Activated naive CD4-positive, alpha-beta T cell treated with Interleukin-2 at 50 U/mL for 16 hours (primary cell): ENCODE measurements at regions not wholly inside any gene's neighbourhood (a gene's known extent, or its start where the extent isn't known, plus 50 kb on each side); places are given as distances from the start of the nearest gene placed in this dataset.
"Not testable (repeated sequence)": the region's sequence is repeated elsewhere in the genome, so short reads cannot be mapped to it uniquely, and the experiment has no call there.

Experiments used
- DNase-seq: peaks from one replicate; pipeline ENCODE4 v3.0.0-alpha.2; 2020

- no peak for DNase-seq
Measured at GRCh38 chr5:166625210-166625865, 1666.1 kb upstream of the WWC1 start.

GRCh38 chr5:166637295-166637694 is 1654.2 kb upstream of the WWC1 start:
- DNase-seq, result no peak

DNA sequence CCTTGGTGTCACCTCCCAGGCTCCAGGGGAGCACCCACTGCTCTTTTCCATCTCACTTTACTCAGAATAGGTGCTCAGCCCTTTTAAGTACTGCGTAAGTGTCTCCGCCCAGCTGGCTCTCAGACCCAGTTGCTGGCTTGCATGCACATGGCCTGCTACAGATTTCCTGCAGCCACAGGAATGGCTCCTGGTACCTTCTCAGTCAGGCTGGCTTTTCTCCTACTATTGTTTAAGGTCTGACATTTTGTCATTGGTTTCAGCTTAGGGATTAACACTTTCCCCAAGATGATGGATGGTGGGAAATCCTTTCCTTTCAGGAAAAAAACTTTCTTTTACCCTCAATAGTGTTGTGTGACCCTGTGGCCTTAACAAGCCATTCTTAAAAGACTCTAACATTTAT is 1652.3 kb upstream of the WWC1 start:
- no peak for DNase-seq

DNA sequence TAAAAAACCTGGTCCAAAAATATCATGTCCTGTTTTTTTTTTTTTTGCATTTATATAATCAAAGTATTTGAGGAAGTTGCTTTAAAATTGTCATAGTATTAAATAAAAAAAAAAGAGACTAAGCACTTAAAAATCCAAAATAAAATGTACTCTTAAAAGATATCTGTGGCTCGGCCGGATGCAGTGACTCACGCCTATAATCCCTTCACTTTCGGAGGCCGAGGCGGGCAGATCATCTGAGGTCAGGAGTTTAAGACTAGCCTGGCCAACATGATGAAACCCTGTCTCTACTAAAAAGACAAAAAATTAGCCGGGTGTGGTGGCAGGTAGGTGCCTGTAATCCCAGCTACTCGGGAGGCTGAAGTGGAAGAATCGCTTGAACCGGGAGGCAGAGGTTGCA is 1651.3 kb upstream of the WWC1 start:
- not testable (repeated sequence) for DNase-seq

GRCh38 chr5:166648736-166649135 is 1642.7 kb upstream of the WWC1 start:
- DNase-seq, result no peak

- no peak for DNase-seq
Measured at GRCh38 chr5:166649676-166650075, 1641.8 kb upstream of the WWC1 start.

DNA sequence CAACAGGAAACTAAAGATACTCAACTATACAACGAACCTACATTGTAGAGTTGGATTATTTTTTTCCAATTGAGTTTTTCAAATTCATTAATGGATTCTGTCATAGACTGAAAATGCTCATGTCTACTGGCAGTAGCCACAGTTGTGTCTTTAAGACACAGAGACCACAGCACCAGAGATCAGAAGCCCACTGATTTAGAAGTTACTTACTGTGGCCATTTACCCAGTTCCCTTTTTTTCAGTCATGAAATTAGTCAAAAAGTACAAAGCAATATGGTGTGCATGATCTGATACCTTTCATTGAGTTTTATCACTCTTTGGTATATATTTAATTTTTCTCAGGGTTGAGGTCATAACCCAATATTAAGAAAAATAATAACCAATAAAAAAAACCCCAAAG is 1640.2 kb upstream of the WWC1 start:
- DNase-seq, result no peak

- no peak for DNase-seq
Measured at GRCh38 chr5:166671811-166672210, 1619.6 kb upstream of the WWC1 start.

- DNase-seq, result no peak
Measured at GRCh38 chr5:166672431-166672830, 1619.0 kb upstream of the WWC1 start.

DNA sequence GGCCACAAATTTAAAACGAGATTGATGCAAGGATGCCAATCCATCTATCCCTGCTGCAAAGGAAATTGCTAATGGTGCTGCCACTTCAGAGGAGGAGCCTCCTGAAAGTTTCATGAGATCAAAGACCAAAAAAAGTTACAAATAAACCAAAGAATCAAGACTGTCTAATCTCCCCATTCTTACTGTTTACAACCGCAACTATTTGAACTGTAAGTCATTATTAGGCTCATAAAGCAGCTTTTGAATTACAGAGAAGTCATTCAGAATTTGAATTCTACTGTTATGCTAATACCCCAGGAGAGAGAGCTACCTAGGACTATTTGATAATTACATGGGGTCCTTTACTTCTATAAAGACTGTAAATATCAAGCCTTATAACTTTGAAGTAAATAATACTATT is 1613.6 kb upstream of the WWC1 start:
- no peak for DNase-seq

- DNase-seq, result no peak
Measured at GRCh38 chr5:166679331-166679730, 1612.1 kb upstream of the WWC1 start.

- DNase-seq, result no peak
Measured at GRCh38 chr5:166695326-166695725, 1596.1 kb upstream of the WWC1 start.

DNA sequence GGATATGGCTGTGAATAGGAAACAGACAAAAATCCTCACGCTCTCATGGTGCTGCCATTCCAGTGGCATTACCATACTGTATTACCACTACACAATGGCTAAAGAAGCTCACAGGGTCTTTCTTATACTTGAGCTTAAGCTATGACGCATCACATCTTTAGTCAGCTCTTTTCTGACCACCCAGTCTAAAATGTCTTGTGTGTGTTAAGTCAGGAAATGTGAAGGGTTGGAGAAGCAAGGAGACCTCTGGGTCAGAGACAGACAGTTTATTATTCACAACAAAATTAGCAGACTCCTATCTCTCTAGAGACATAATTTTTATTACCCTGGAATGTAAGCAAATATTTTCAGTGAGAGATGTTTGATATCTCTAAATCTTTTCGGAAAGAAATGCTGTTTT is 1583.2 kb upstream of the WWC1 start:
- DNase-seq, result no peak

GRCh38 chr5:166709691-166710090 is 1581.8 kb upstream of the WWC1 start:
- DNase-seq, result no peak

- no peak for DNase-seq
Measured at GRCh38 chr5:166710271-166710670, 1581.2 kb upstream of the WWC1 start.

- DNase-seq, result no peak
Measured at GRCh38 chr5:166712447-166713185, 1578.8 kb upstream of the WWC1 start.

GRCh38 chr5:166713295-166713694 is 1578.2 kb upstream of the WWC1 start:
- no peak for DNase-seq

DNA sequence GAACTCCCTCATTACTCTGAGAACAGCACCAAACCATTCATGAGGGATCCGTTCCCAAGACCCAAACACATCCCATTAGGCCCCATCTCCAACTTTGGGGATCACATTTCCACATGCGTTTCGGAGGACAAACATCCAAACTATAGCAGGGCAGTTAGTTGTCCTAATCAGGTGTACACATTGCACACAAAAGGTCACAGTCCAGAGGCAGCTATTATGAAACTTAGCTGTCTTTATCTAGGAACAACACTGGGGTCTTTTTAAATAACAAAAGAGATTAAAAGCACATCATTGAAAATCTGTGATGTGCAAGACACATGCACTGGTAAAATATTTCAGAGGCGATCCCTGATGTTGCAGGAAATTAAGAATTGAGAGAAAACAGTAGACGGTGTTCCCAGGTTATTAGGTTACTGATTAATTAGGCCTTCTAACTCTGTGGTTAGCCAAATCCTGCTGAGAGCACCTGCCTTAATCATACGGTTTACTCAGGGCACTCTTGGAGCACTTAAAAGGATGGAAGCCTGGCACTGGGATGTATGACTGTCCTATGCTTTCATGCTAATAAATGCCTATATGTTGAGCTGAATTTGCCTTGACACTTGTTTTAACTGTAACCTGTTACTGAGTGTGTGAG is 1574.5 kb upstream of the WWC1 start:
- DNase-seq, result no peak

DNA sequence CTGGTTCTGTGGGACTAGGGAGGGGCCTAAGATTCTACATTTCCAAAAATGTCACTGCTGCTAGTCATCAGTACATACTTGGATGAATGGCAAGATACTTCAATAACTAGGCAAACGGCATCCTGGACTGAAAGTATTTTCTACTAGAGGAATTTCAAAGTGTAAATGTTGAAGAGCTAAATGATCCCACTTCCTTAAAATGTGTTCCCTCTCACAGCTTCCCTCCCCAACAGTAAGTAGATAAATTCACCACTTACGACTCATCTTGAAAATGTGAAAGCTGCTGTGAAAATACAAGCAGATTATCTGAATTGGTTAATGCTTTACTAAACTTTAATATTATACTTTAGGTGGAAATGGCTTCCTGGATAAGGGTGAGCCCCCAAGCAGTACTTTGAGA is 1571.5 kb upstream of the WWC1 start:
- no peak for DNase-seq

DNA sequence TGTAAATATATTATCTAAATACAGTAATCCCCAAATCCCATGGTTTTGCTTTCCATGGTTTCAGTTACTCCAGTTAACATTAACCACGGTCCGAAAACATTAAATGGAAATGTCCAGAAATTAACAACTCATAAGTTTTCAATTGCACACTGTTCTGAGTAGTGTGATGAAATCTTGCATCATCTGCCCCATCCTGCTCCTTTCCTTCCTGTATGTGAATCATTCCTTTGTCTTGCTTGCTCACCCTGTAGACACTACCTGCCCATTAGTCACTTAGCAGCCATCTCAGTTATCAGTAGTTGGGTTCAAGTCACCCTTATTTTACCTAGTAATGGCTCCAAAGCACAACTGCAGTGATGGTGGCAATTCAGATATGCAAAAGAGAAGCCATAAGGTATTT is 1568.5 kb upstream of the WWC1 start:
- DNase-seq, result no peak

DNA sequence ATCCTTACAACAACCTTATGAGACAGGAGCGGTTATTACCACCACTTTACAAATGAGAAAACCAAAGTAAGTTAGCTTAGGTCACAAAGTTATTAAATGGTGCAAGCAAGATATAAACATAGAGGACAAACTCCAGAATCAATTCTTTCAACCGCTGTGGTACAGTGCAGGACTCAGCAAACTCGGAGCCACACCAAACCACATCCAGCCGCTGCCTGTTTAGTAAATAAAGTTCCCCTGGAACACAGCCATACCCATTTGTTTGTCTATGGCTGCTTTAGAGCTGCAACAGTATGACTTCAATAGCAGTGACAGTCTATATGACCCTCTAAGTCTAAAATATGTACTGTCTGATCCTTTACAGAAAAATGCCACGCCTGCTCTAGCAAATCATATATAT is 1567.2 kb upstream of the WWC1 start:
- DNase-seq, result no peak

DNA sequence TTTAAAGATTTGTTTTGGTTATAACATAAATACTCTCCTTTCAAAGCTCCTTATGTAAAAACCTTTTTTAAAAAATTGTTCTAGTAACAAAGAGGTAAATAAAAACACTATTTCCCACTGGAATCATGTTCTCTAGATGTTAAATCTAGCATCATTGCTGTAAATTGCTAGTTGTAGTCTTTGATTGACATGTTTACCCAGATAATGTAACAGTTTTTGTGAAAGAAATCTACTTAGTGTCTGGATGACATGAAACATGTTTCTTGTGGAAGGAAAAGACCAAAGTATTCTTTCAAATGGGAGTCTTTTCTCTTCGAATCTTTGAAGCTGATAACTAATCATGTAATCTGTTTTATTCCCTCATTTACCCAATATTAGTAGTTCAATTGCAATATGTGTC is 1565.9 kb upstream of the WWC1 start:
- DNase-seq, result no peak

GRCh38 chr5:166726406-166726805 is 1565.0 kb upstream of the WWC1 start:
- no peak for DNase-seq

GRCh38 chr5:166742951-166743350 is 1548.5 kb upstream of the WWC1 start:
- DNase-seq, result not testable (repeated sequence)
